ENCODE measurements at regions not wholly inside any gene's neighbourhood (a gene's known extent, or its start where the extent isn't known, plus 50 kb on each side); places are given as distances from the start of the nearest gene placed in this dataset.
"Not testable (repeated sequence)": the region's sequence is repeated elsewhere in the genome, so short reads cannot be mapped to it uniquely, and the experiment has no call there.

DNA sequence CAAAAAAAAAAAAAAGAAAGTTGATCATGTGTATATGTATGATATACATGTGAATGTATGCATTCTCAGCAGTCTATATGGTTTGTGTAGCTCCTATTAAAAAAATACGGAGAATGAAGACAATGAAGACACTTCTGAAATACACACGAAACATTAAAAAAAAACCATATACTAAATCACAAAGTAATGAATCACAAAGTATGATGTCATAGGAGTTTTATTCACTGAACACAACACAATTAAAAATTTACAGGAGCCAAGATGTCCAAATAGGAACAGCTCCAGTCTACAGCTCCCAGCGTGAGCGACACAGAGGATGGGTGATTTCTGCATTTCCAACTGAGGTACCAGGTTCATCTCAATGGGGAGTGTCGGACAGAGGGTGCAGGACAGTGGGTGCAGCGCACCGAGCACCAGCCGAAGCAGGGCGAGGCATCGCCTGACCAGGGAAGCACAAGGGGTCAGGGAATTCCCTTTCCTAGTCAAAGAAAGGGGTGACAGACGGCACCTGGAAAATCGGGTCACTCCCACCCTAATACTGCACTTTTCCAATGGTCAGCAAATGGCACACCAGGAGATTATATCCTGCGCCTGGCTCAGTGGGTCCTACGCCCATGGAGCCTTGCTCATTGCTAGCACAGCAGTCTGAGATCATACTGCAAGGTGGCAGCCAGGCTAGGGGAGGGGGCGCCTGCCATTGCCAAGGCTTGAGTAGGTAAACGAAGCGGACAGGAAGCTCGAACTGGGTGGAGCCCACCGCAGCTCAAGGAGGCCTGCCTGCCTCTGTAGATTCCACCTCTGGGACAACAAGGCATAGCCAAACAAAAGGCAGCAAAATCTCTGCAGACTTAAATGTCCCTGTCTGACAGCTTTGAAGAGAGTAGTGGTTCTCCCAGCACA is 53.9 kb upstream of the TUSC1 start:
- not testable (repeated sequence) for H3K27ac ChIP-seq (ENCODE audit: low read depth, low read length); H3K36me3 ChIP-seq (ENCODE audit: control insufficient read depth in 1 of 2, insufficient read depth in 2 of 2, low read length in 2 of 2); H3K4me1 ChIP-seq (ENCODE audit: control insufficient read depth in 1 of 2, insufficient read depth in 2 of 2, low read length in 2 of 2); H3K9ac ChIP-seq (ENCODE audit: low read depth in 1 of 2, low read length in 2 of 2); H3K27me3 ChIP-seq (ENCODE audit: control insufficient read depth in 1 of 2, insufficient read depth in 2 of 2, low read length in 2 of 2); H3K9me3 ChIP-seq (ENCODE audit: control insufficient read depth in 1 of 2, low read length in 2 of 2); H3K4me3 ChIP-seq (ENCODE audit: low read depth in 1 of 2, low read length in 2 of 2)

All from duodenal mucosa (tissue), 2 donors.